BE2C (cell line): ENCODE measurements at regions not wholly inside any gene's neighbourhood (a gene's known extent, or its start where the extent isn't known, plus 50 kb on each side); places are given as distances from the start of the nearest gene placed in this dataset.

ENCODE experiments used
- DNase-seq: peaks from one replicate; pipeline ENCODE4 v3.0.0-alpha.2; 2020
- H3K27me3 ChIP-seq: fragments of 250-450 bp; sonication (Bioruptor Pico); 2 replicates; pipeline ENCODE4 v1.5.1; 2020; ENCODE audit warnings: mild to moderate bottlenecking
- H3K36me3 ChIP-seq: fragments of 250-450 bp; sonication (Bioruptor Pico); 2 replicates; pipeline ENCODE4 v1.5.1; 2020; ENCODE audit warnings: mild to moderate bottlenecking
- H3K4me1 ChIP-seq: fragments of 250-450 bp; sonication (Bioruptor Pico); 2 replicates; pipeline ENCODE4 v1.5.1; 2020
- H3K4me3 ChIP-seq: 2 replicates; pipeline ENCODE4 v1.5.1; 2011; ENCODE audit warnings: low read depth, low read length
- H3K9me3 ChIP-seq: fragments of 250-450 bp; sonication (Bioruptor Pico); 2 replicates; pipeline ENCODE4 v1.5.1; 2020
- CTCF ChIP-seq: IDR thresholded peaks from 2 replicates; pipeline ENCODE4 v1.5.1; 2012; ENCODE audit warnings: mild to moderate bottlenecking, low read depth, low read length

- Histone ChIP-seq H3K4me1 (no peaks in the 10 kb centered on the region), H3K4me3 (no peak overlapping the region), H3K27me3 (no peaks in the 10 kb centered on the region), H3K9me3 (no peaks in the 10 kb centered on the region), H3K36me3 (no peaks in the 10 kb centered on the region)
- TF ChIP-seq CTCF = no peak
- DNase-seq = no peak
These were observed 278.2 kb upstream of the STT3B start for GRCh38 chr3:31254483-31254882.

- no peak overlapping the region for H3K4me3 ChIP-seq
- no peak for TF ChIP-seq CTCF
- H3K36me3 ChIP-seq = no peaks in the 10 kb centered on the region
- no peak for DNase-seq
- H3K27me3 ChIP-seq = no peaks in the 10 kb centered on the region
- no peaks in the 10 kb centered on the region for H3K9me3 ChIP-seq
- no peaks in the 10 kb centered on the region for H3K4me1 ChIP-seq
These were observed 277.6 kb upstream of the STT3B start for GRCh38 chr3:31255007-31255581.

- Histone ChIP-seq H3K36me3 (no peaks in the 10 kb centered on the region), H3K27me3 (no peaks in the 10 kb centered on the region), H3K4me3 (no peak overlapping the region), H3K9me3 (no peaks in the 10 kb centered on the region), H3K4me1 (no peaks in the 10 kb centered on the region)
- DNase-seq = no peak
- no peak for TF ChIP-seq CTCF
These were observed 270.5 kb upstream of the STT3B start for GRCh38 chr3:31262201-31262600.

- no peak for TF ChIP-seq CTCF
- Histone ChIP-seq H3K4me1 (no peaks in the 10 kb centered on the region), H3K27me3 (no peaks in the 10 kb centered on the region), H3K4me3 (no peak overlapping the region), H3K36me3 (no peaks in the 10 kb centered on the region), H3K9me3 (no peaks in the 10 kb centered on the region)
- DNase-seq = no peak
These were observed 268.8 kb upstream of the STT3B start for GRCh38 chr3:31263897-31264296.

GRCh38 chr3:31265646-31266428 lies 266.9 kb upstream of the STT3B start:
- H3K4me3 ChIP-seq = no peak overlapping the region
- no peaks in the 10 kb centered on the region for H3K4me1 ChIP-seq
- H3K27me3 ChIP-seq = no peaks in the 10 kb centered on the region
- H3K36me3 ChIP-seq = no peaks in the 10 kb centered on the region
- no peak for TF ChIP-seq CTCF
- no peaks in the 10 kb centered on the region for H3K9me3 ChIP-seq
- DNase-seq = no peak

GRCh38 chr3:31268868-31269267 lies 263.9 kb upstream of the STT3B start:
- TF ChIP-seq CTCF = no peak

More at GRCh38 chr3:31268868-31269267, 263.9 kb upstream of the STT3B start:
- Histone ChIP-seq H3K9me3 (no peaks in the 10 kb centered on the region), H3K27me3 (no peaks in the 10 kb centered on the region), H3K4me1 (no peaks in the 10 kb centered on the region), H3K4me3 (no peak overlapping the region), H3K36me3 (no peaks in the 10 kb centered on the region)
- no peak for DNase-seq
